GM18499 (cell line): ENCODE measurements at regions not wholly inside any gene's neighbourhood (a gene's known extent, or its start where the extent isn't known, plus 50 kb on each side); places are given as distances from the start of the nearest gene placed in this dataset.

Source experiments
- ATAC-seq: cut with Tn5 transposase; IDR thresholded peaks from one replicate; pipeline ENCODE4 v1.9.1; 2021; ENCODE audit warnings: moderate number of reproducible peaks; ENCODE audit not compliant: insufficient read depth, unreplicated experiment

DNA sequence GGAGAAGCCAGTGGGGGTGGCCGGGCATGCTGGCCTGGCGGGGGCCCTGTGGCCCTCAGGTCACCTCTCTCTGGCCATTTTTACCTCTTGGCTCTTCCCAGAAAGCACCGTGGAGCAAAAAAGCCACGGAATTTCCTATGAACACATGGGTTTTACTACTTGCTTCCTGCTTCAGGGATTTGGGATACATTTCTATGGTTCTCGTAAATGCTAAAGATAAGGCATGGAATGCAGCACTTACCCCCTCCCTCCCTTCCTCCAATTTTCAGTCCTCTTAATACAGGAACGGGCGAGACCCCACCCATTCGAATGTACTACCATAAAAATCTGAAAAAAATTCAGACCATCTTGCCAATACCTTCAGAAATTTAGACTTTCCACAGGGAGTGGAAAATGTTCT, 279.7 kb downstream of the ARHGAP12 start:
- no peak for ATAC-seq

DNA sequence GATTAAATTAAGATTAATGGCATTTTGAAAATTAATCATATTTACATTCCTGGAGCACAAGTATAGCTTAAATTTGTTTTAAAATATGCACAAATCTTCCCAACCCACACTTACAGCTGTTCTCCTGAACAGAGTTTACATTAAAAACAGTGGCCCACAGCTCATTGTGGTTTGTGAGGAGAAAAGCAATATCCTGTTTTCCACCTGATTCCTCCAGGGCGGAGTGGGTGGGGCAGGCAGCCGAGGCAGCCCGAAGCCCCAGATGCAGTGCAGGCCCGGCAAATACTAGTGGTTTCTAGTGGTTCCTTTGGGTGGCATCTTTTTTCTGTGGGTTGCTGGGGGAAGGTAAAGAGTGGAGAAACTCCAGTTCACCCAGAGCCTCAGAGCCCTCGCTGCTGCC, 280.8 kb downstream of the ARHGAP12 start:
- ATAC-seq: no peak

DNA sequence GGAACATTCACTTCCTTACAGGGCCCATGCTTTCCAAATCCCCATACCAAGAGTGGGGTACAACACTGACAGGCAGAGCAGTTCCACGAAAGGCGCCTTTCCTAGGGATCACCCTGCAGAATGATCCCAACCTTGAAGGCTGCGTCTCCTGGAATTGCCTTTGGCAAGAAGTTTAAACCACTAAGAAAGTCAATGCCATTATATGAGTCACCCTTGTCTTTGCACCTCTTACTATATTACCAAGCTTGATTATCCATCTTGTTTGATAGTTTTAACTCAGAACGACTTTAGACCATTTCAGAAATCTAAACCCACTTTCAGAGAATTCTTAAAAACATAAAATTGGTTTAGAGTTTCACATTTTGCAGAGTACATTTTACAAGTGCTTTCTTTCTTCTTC, 282.1 kb downstream of the ARHGAP12 start:
- no peak for ATAC-seq

DNA sequence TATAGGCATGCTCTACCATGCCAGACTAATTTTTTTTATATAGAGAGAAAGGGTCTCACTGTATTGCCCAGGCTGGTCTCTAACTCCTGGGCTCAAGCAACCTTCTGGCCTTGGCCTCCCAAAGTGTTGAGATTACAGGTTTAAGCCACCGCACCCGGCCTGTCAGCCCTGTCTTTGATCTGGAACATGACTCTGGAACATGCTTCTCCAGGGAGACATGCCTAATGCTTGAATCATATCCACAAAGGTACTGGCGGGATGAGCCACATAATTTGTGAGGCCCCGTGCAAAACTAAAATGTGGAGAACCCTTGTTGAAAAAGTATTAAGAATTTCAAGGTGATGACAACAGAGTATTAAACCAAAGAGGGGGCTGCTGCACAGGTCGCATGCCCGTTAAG, 282.8 kb downstream of the ARHGAP12 start:
- no peak for ATAC-seq

DNA sequence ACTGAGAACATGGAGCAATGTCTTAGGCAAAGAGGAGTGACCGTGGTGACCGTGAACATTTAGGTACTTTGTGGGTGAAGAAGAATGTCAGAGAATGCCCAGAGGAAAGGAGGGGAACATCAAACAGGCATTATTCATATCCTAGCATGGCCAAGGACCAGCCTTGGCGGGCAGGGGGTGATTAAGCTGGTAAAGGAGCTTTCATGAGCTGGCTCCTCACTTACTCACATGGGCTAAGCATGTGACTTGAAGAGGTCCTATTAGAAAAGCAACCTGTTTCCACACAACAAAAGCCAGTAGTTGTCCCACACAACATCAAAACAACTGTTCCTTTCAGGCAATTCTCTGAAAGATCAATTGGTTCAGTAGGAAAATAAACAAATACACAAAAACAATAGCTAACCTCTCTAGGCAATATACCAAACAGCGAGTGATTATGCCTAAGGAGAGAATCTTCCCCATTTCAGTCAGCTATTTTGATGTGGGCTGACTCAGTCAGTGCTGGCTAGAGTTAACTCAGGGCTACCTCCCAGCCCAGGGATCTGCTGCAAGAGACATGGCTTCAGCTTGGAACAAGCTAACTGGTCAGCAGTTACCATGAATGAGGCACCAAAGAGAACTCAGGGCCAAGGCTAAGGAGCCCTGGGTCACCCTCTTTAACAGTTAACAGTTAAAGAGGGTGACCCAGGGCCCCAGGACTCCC, 283.5 kb downstream of the ARHGAP12 start:
- ATAC-seq: no peak

DNA sequence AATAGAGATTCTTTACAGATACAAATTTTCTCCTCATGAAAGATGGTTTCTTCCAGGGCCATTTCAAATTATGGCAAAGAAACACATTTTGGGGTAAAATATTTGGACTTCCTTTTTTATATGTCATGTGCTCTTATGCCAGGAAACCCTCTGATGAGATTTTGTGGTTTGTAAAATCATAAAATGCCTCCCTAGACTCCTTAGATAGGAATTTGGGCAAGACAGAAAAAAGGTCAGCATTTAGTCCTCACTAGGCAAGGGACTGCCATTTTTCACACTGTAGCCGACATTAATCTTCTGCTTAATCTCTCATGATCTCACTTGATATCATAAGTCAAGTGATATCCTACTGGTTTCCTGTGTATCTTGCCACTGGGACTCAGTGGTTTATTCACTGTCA, 286.4 kb downstream of the ARHGAP12 start:
- ATAC-seq: no peak

DNA sequence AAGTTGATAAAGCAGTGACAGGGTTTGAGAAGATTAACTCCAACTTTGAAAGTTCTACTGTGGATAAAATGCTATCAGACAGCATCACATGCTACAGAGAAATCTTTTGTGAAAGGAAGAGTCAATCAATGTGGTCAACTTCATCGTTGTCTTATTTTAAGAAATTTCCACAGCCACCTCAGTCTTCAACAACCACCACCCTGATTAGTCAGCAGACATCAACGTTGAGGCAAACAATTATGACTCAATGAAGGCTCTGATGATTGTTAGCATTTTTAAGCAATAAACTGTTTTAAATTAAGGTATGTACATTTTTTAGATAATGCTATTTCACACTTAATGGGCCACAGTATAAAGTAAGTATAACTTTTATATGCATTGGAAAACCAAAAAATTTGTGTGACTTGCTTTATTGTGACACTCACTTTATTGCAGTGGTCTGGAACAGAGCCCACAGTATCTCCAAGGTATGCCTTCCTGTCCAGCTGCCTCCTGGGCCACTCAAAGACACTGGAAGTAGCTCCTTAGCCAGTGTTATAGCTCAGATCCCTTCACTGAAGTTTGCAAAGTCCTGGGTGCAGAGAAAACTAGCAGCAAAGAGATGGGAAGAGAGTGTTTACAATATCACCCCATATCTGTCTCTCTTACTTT, 293.1 kb downstream of the ARHGAP12 start:
- no peak for ATAC-seq

DNA sequence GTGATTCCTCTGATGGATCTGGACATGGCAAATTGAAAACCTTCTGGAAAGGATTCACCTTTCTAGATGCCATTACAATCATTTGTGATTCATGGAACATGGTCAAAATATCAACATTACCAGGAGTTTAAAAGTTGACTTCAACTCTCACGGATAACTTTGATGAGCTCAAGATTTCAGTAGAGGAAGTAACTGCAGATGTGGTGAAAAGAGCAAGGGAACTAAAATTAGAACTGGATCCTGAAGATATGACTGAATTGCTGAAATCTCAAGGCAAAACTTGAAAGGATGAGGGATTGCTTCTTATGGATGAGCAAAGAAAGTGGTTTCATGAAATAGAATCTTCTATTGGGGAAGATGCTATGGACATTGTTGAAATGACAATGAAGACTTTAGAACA, 293.6 kb downstream of the ARHGAP12 start:
- no peak for ATAC-seq

DNA sequence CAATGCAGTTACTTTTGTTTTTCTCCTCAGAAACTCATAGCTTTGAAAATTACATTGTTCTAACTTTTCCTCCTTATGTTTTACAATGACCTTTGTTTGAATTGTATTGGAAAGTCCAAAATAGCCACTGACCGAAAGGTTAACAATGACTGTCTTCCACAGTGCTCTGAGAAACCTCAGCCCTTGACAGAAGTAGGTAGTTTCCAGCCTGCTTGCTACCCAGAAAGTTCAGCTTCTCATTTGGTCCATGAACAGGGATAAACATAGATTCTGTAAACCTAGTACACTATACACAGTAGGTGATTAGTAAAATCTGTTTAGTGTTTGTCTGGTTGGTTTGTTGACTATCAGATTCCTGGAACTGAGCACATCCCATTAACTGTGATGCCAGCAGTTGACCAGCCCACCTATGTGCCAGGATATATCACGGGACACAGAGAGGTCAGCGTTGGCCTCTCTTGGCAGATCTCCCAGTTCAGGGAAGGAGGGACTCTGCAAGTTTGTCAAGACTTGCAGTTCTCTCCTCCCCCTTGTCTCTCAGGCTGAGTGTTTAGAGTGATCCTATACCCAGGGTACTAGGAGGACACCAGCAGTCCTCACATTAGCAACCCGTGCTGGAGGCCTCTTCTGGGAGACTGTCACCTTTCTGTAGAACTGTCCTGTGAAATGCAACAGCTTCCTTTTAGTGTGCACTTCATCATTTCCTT, 297.6 kb downstream of the ARHGAP12 start:
- no peak for ATAC-seq

DNA sequence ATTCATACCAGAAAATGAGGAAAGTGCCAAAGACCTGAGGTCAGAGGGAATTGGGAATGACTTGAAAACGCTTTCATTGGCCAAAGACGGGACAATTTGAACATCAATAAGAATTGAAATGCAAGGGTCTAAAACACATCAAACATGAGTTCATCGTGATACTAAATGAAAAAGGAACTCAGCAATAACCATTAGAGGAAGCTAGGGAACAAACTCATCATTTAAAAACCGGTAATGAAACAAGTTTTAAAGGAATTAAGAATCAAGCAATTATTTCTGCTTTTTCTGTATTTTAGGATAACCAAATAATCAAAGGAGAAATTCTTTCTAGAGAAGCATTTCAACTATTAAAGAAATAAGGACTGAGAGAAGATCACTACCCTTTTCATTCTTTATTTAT, 303.1 kb downstream of the ARHGAP12 start:
- no peak for ATAC-seq

DNA sequence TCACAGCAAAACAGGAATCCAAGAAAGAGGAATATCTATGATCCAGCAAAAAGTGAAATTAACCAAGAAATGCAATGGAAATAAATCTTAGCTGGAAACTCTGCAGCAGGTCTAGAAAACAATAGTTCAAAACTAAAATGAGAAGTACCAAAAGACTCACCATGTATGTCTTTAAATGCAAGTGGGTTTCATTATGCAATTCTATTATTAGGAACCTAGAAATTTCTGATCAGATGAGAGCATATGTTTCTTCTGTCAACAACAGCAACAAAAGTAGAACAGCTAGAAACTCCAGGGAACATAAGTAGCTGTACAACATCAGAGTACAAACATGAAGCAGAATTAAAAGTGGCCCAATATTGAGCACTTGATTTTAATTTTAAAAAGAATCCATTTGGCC, 304.0 kb downstream of the ARHGAP12 start:
- no peak for ATAC-seq

DNA sequence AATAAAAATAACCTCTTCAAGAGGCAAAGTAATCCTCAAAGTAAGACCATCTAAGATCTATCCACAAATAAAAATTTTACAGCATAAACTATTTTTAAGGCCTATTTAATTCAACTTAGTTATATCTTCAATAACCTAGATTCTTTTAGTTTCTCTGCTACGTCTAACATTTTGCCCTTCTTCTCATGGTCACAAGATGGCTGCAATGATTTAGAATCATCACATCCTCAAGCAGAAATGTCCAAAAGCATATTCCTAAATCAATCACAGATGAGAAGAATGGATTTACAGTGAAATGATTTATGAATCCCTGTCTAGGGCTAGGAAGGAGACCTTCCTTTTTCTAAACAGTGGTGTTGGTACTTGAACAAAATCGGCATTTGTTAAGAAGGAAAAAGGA, 304.7 kb downstream of the ARHGAP12 start:
- ATAC-seq: no peak

DNA sequence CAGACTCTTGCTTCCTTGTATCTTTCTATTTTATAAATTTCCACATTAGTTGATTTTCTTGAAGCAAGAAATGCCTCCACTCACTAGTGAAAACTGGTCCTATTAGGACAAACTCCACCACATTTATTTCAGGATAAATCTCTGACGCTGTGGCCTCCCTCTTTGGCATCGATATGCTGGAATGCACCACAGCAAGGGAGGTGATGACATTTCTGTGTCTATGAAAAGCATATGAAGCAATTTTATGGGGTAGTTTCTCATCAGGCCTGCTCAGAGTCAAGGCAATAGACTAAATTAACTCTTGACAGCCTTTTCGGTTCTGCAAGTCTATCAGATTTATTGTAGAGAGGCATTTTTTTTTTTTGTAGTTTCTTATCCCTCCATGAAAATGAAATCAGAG, 304.4 kb downstream of the ZEB1 start:
- no peak for ATAC-seq

DNA sequence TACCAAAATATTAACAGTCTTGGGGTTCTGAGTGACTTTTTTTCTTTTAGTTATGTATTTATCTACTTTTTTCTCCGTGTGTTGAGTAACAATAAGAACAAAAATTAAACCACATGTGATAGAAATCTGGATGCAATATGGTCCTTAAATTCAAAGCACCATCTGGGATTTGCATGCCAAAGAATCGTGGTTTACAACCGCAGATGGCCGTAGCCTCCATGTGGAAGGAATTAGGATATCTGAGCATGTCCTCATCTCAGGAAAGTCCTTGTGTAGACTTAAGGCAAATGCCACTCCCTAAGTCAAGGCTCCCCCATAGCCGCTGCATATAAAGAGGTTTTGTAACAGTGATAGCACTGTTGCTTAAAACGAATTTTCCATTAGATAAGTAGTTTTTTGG, 304.0 kb downstream of the ZEB1 start:
- no peak for ATAC-seq

DNA sequence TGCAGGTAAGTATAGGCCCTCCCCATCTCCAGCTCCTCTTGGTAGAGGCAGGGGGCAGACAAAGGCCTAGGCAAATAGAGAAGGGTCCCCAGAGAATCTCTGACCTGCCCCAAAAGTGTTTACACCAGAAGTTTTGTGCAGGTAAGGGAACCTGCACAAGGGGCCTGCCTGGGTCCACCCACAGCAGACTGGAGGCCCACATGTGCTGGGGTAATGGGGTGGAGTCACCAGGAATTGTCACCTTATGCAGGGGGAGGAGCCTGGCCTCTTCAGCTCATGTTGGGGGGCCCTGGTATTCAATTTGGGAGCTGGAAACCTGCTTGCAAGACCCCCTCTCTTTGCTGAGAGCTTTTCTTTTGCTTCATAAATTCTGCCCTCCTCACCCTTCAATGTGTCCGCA, 302.7 kb downstream of the ZEB1 start:
- no peak for ATAC-seq

DNA sequence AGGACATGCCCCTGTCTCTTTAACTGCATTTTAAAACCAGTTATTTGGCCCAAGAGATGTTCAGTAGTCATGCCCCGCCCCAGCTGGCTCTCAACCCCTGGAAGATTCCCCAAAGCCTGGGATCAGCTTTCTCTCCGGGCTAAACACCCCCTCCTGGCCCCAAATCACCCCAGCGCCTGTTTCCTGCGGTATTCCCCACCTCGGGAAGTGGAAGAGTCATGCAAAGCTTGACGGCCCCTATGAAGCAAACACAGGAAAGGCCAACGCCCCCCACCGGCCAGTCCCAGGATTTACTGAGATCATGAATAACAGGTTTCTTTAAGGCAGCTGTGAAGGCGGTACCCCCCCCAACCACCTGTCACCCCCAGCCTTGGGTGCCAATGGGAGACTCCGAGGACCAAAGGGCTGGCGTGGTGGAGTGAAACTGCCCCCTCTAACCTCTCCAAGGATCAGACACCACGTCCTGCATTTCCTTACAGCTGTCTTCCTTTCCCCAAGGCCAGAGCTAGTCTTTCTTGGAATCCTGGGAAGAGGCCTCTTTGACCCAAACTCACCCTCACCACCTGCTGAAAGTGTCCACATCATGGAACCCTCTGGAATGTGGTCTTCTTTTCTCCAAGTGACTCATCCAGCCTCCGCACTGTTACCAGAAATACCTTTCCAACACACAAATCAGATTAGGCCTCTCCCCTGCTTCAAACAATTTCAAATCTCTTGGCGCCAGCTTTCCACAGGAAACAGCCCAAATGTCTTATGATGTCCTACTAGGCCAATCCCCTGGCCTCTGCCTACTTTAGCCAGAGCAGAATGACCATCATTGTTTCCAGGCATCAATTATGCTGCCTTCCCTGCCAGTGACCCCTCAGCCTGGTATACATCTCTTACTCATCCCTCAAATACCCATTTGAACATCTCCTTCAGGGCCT, 301.5 kb downstream of the ZEB1 start:
- no peak for ATAC-seq

DNA sequence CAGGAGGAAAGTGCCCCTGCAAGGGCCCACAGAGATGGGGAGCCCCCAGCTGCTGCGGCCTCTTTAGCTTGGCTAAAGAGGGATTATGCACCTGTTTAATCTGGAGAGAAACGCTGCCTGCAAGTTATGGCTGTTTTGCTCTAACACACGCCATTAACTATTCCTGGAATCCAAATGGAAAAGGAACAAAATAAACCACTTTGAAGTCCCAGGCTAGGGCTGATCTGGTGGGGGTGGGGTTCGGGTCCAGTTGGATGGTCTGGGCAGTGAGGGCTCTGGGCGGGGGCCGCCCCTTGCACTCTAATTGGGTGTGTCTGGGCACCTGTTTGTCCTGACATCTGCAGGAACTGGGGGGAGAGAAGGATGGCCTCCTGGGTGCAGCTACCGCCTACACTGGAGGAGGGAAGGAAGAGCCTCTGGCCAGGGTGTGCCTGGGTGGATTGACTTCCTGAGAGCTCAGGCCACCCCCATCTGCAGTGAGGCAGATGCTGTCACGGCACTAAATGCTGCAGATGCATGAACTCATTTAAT, 300.6 kb downstream of the ZEB1 start:
- no peak for ATAC-seq

DNA sequence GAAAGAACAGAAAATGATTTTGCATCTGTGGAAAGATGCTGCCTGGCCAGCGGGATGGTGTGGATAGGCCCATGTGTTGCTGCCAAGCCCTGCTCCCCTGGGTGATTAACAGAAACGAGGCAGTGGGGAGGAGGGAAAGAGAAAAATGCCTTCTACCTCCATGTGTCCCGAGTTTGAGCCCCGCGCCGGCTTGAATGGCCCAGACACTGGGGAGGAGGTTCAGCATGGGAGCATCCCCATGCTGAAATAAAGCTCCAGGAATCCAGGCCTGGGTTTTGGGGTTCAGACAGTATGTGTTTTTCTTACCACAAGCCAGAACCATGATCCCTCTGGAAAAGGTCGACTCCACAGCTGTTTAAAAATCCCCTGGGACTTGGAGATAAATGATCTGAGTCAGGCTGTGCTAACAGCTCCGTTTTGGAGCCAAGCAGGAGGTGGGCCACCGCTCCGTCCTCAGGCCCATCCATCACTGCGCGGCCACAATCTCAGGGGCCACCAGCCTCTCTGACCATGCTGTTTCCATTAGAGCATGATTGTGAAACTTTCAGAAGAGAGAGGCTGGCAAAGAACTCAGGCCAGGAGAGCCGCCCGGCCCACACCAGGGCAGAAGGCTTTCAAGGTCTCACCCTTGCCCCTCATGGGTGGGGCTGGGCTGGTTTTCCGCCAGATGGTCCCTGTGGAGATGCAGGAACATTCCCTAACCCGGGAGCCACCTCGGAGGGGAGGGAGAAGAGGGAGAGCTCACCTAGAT, 299.7 kb downstream of the ZEB1 start:
- no peak for ATAC-seq

DNA sequence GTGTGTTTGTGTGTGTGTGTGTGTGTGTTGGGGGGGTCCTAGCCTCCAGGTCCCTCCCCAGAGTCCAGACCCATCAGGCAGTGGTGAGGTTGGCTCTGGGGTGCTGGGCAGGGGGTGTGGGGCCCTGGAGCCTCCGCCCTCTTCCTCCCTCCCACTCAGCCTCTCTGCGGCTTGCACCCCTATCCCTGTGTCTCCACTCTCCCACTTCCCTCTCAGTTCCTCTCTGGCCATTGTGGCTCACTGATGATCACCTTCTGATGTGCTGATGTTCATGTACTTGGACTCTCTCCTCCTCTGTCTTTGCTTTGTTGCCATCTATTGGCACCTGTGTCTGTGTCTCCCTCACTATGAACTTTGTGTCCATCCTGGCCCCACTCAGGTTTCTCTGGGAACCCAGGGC, 298.7 kb downstream of the ZEB1 start:
- ATAC-seq: no peak

DNA sequence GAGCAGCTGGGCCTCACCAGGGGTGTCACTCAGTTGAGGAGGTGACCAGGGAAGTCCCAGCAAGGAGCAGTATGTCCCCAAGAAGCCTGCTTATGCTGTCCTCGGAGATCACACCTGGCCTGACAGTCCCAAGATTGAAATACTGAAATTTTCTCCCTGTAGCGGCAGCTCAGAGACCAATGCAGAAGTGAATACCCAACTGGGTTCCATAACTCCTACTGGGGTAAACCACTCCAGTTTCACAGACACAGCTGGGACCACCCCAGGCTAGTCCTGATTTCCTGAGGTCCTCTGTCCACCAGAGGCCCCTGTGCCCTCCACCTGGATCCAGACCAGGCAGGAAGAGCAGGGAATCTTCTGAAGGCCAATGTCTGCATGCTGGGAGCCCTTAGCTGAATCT, 298.1 kb downstream of the ZEB1 start:
- ATAC-seq: no peak
